ENCODE measurements at regions not wholly inside any gene's neighbourhood (a gene's known extent, or its start where the extent isn't known, plus 50 kb on each side); places are given as distances from the start of the nearest gene placed in this dataset.

- H3K27me3 ChIP-seq (ENCODE audit: control insufficient read depth in 1 of 2, insufficient read depth in 2 of 2, low read length in 2 of 2): no peaks in the 10 kb centered on the region
- H3K4me3 ChIP-seq (replicated peaks in 1 of 3; ENCODE audit: insufficient read depth in 1 of 3, low read depth in 2 of 3, low read length in 3 of 3): no peak overlapping the region
- H2AFZ ChIP-seq (ENCODE audit: low read length): no peak overlapping the region
- H3K4me2 ChIP-seq (ENCODE audit: low read depth, low read length): no peak overlapping the region
- in situ Hi-C loops (cut with HindIII; ENCODE audit: extremely low pct_ligation_motif_present, low pct_unique_long_range_greater_than_20kb) (no loop called here), intact Hi-C loops (cut with micrococcal nuclease; ENCODE audit: unreplicated experiment) (no loop called here)
- H3K36me3 ChIP-seq (replicated peaks in 1 of 2; ENCODE audit: control insufficient read depth in 1 of 2, insufficient read depth in 2 of 2, low read length in 2 of 2): no peaks in the 10 kb centered on the region
- ChIA-PET POLR2A (no interaction called here), CTCF (ENCODE audit: low intra/inter-chr PET ratio, low total read pairs) (no interaction called here)
- no peaks in the 10 kb centered on the region for H3K79me2 ChIP-seq (ENCODE audit: insufficient read depth, low read length)
- no peak overlapping the region for H3K9ac ChIP-seq (ENCODE audit: insufficient read depth, low read depth, low read length)
- no peak for FAIRE-seq
- ATAC-seq: no peak
- no peak overlapping the region for H3K27ac ChIP-seq (ENCODE audit: extremely low read length, insufficient read depth, low read length)
- no TSS peak for BruUV-seq (replicated peaks)
- H3K4me1 ChIP-seq (ENCODE audit: insufficient read depth, low read length): no peaks in the 10 kb centered on the region
- H4K20me1 ChIP-seq (ENCODE audit: insufficient read depth, low read length): no peaks in the 10 kb centered on the region
- no peaks in the 10 kb centered on the region for H3K9me3 ChIP-seq (ENCODE audit: low read length)
- TF ChIP-seq NCOA1 (CRISPR knock-in tag; IDR thresholded peaks at IDR 0.05): no peak
- no peak for DNase-seq (ENCODE audit: low spot score)
Measured at GRCh38 chr5:18329328-18329727, 695.1 kb downstream of the TAF11L14 start.

GRCh38 chr5:18333841-18334240 lies 699.6 kb downstream of the TAF11L14 start:
- no peaks in the 10 kb centered on the region for H3K9me3 ChIP-seq (ENCODE audit: low read length)
- no peak for TF ChIP-seq PCBP1 (IDR thresholded peaks at IDR 0.05; ENCODE audit: borderline replicate concordance, low read depth, low read length)
- no peak for TF ChIP-seq CBX1 (IDR thresholded peaks at IDR 0.05; ENCODE audit: low read depth)
- TF ChIP-seq ZMAT3 (CRISPR knock-in tag; conservative IDR thresholded peaks at IDR 0.05): no peak
- no peak for TF ChIP-seq PLRG1 (conservative IDR thresholded peaks at IDR 0.05)
- TF ChIP-seq AHR (CRISPR knock-in tag; IDR thresholded peaks at IDR 0.05): no peak
- TF ChIP-seq FOXC1 (CRISPR knock-in tag; IDR thresholded peaks at IDR 0.05; ENCODE audit: borderline replicate concordance): no peak
- BruUV-seq (replicated peaks): no TSS peak
- H3K4me2 ChIP-seq (ENCODE audit: low read depth, low read length): no peak overlapping the region
- H2AFZ ChIP-seq (ENCODE audit: low read length): no peak overlapping the region
- ATAC-seq: no peak
- no peak for FAIRE-seq
- 3% methylated on average over 1 of the region's 1 CpG for WGBS (ENCODE audit: low lambda C conversion rate)
- ChIA-PET CTCF (ENCODE audit: low intra/inter-chr PET ratio, low total read pairs) (no interaction called here), POLR2A (no interaction called here)
- in situ Hi-C loops (cut with HindIII; ENCODE audit: extremely low pct_ligation_motif_present, low pct_unique_long_range_greater_than_20kb): no loop called here
- no peak overlapping the region for H3K9ac ChIP-seq (ENCODE audit: insufficient read depth, low read depth, low read length)
- no peak overlapping the region for H3K27ac ChIP-seq (ENCODE audit: extremely low read length, insufficient read depth, low read length)
- no peaks in the 10 kb centered on the region for H3K36me3 ChIP-seq (replicated peaks in 1 of 2; ENCODE audit: control insufficient read depth in 1 of 2, insufficient read depth in 2 of 2, low read length in 2 of 2)
- H3K4me1 ChIP-seq (ENCODE audit: insufficient read depth, low read length): no peaks in the 10 kb centered on the region
- no peak overlapping the region for H3K4me3 ChIP-seq (replicated peaks in 1 of 3; ENCODE audit: insufficient read depth in 1 of 3, low read depth in 2 of 3, low read length in 3 of 3)
- intact Hi-C loops (cut with micrococcal nuclease; ENCODE audit: unreplicated experiment): no loop called here
- no peak for DNase-seq (ENCODE audit: low spot score)
- H4K20me1 ChIP-seq (ENCODE audit: insufficient read depth, low read length): no peaks in the 10 kb centered on the region
- H3K79me2 ChIP-seq (ENCODE audit: insufficient read depth, low read length): no peaks in the 10 kb centered on the region
- no peaks in the 10 kb centered on the region for H3K27me3 ChIP-seq (ENCODE audit: control insufficient read depth in 1 of 2, insufficient read depth in 2 of 2, low read length in 2 of 2)

Data from HepG2 (cell line).